Activated CD8-positive, alpha-beta memory T cell treated with anti-CD3 and anti-CD28 coated beads, Interleukin-2, amount 50 U/mL, for 48 hours (primary cell): ENCODE measurements at regions not wholly inside any gene's neighbourhood (a gene's known extent, or its start where the extent isn't known, plus 50 kb on each side); places are given as distances from the start of the nearest gene placed in this dataset.

Source experiments
- DNase-seq: peaks from one replicate; pipeline ENCODE4 v3.0.0-alpha.2; 2020

- DNase-seq: no peak
Observed at GRCh38 chr10:10786109-10787090, 231.3 kb upstream of the CELF2 start.

GRCh38 chr10:10787586-10787985, 230.1 kb upstream of the CELF2 start:
- DNase-seq: no peak

GRCh38 chr10:10788761-10789160, 228.9 kb upstream of the CELF2 start:
- DNase-seq: no peak

DNA sequence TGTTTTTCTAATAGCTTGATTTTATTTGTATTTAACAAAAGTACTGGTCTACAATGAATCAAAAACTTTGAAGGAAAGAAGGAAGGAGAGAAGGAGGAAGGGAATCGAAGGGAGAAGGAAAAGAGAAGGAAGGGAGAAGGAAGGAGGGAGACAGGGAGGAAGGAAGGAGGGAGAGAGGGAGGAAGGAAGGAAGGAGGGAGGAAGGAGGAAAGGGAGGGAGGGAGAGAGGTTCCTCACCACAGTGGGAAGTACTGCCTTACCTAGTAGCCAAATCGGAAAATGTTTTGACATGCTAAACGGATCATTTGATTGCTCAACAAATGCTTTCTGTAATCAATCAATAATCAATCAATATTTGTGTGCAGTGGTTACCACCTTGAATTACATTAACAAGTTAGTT, 225.8 kb upstream of the CELF2 start:
- DNase-seq: no peak

DNA sequence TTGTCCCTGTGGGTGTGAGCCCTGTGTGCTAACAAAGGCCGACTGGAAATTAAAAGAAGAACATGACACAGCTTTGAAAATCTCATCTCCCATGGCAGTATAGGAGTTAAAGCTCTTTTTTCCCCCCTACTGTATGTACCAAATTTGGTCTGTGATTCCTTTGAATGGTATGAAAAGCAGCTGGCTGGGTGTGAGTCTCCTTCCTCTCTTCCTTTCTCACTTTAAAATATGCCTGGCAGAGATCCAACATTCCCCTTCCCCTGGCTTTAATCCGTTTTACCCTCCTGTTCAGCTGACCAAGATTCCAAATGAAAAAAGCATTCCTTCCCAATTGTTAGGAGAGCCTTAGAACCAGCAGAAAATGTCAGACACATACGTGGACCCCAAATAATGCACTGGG, 225.0 kb upstream of the CELF2 start:
- DNase-seq: no peak

- no peak for DNase-seq
Observed at GRCh38 chr10:10794046-10794445, 223.6 kb upstream of the CELF2 start.

DNA sequence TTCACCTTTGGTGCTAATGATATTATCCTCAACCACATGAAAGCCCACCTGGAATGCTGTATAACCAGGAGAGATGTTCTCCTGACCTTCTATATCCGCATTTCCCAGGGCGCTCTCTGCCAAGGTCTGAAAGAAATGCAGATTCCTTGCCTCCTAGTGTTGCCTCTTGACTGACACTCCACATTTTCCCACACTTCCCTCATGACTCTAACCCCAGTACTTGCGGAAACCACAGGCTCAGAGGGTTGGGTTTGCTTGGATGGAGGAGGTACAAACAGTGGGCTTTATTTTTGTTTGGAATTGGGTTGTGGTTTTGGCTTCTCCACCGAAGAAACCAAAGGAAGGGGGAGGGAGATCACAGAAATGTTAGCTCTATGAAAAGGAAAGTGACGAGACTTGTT, 222.9 kb upstream of the CELF2 start:
- DNase-seq: no peak

DNA sequence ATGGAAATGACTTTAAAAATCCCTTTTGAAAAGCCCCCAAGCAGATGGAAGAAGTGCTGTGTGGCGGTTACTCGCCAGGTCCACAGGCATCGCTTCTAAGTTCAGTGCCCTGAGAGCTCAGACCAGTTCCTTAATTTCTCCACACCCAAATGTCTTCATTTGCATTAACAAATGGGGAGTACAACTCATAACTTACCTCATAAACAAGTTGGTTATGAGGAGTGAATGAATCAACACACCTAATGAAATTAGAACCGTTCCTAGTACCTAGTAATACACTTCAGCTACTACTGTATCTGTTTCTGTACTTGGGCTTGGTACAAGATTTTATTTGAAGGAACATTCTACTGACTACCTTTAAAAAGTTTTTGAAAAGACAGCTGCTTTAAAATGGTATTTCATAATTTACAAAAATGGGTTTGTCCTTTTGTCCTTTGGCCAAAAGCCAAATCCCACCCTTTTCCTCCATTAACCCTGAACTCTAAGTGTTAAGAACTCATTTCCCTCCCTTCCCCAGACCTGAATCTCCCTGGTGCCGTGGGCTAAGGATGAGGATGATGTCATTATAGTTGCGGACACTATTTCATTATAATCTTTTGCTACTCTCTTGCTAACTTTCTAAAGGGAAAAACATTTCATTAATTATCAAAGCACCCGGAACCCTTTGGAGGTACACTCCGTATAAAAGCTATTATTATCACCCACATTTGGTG, 221.5 kb upstream of the CELF2 start:
- DNase-seq: no peak

DNA sequence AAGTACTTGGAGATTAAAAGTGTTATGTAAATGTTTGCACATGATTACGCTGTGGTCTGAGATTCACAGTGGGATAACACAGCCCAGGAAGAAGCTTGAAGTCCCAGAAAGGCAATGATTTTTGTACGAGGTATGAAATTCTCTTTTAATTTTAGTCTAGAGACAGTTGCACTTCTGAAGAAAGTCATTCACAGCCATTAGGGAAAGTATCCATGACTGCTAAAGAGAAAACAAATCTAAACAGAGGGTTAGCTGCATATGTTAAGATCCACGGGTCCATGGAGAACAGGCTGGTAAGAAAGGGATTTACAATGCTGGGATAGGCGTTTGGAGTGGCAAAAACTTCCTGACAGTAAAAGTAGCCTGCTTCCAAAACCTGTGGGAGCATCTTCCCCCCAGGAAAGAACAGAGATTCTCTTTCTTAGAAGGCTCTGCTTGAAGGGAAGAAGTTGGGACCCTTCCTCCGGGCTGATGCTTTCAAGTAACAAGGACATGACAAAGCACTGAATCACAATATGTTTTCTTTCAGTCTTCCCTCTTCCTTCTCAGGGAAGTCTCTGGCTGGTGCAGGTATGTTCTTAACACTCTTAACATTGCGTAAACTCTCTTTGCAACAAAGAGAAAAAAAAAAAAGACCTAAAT, 220.8 kb upstream of the CELF2 start:
- DNase-seq: no peak

DNA sequence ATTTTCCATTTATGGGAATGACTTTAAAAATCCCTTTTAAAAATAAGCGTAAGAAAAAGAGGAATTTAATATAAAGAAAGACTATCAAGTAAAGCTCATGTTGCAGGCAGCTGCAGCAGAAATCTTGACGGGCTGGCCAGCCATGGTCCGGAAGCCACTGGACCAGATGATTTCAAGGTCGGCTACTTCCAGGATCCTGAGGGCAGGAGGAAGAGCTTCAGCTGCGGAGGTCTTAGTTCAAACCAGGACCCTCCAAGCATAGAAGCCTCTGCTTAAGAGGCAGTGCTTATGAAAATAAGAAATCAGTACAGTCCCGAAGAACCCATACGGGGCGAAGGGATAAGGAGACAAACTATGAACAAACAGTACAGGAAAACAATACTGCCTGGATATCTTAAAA, 220.2 kb upstream of the CELF2 start:
- DNase-seq: no peak

GRCh38 chr10:10798102-10798863, 219.4 kb upstream of the CELF2 start:
- DNase-seq: no peak

DNA sequence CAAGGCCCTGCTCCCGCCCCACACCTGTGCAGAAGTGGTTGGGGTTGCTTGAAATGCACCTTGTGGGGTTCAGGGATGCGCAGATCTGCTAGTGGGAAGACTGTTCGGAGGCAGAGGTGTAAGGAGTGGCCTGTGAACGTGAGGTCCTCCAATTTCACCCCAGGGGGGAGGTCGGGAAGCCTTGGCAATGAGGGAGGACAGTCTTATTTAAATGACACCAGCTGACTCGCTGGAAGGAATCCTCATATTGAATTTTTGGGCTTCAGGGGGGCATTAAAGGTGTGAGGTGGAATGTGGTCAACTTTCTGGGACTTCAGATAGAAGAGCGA, 218.8 kb upstream of the CELF2 start:
- DNase-seq: no peak

GRCh38 chr10:10800961-10801360, 216.7 kb upstream of the CELF2 start:
- no peak for DNase-seq

DNA sequence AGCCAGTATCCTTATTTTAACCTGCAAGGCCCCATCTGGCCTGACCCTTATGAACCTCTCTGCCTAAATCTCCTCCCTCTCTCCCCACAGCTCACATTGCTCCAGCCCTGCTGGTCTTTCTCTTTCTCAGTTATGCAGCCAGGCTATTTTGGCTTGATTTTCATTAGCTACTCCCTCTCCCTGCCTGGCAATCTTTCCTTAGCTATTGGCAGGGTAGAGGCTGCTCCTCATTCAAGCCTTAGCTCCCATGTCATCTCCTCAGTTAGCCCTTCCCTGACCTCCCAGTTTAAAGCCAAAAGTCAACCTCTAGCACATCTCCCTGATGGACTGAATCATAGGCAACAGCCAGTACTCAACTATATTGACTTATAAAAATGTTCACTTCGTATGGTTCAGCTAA, 214.4 kb upstream of the CELF2 start:
- no peak for DNase-seq

GRCh38 chr10:10804061-10804460, 213.6 kb upstream of the CELF2 start:
- no peak for DNase-seq

- no peak for DNase-seq
Observed at GRCh38 chr10:10804998-10805740, 212.5 kb upstream of the CELF2 start.

DNA sequence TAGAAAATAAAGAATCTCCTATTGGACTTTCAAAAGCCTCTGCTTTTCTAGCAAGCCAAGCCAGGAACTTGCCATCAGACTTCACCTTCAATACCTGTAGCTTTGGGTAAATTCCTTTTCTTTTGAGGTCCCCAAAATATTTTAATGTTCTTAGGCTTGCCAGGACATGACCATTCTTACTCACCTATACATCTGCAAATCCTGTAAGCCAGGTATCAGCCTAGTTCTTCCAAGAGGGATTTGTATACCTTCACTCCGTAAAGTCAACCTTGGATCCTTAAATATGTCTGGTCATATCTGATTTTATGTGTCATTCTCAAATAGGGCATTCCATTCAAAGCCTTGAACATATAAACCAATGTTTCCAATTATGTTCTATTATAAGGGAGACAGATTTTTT, 210.6 kb upstream of the CELF2 start:
- no peak for DNase-seq

- DNase-seq: no peak
Observed at GRCh38 chr10:10811562-10811961, 206.1 kb upstream of the CELF2 start.

DNA sequence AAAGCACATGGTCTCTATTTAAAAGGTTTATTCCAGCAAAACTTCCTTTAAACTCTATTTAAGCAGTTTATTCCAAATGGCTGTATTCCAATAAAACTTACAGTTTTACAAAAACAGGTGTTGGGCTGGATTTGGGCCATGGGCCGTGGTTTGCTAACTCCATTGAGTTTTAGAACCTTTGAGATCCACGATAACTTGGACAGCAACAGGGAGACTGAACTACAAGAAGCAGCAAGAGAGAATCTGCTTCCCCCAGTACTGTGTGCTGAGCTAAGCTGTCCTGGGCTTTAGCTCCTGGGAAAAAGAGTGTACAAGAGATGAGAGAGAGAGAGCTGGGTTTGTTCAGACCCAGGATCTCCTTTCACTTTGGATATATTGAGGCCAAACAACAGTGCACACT, 204.0 kb upstream of the CELF2 start:
- no peak for DNase-seq

DNA sequence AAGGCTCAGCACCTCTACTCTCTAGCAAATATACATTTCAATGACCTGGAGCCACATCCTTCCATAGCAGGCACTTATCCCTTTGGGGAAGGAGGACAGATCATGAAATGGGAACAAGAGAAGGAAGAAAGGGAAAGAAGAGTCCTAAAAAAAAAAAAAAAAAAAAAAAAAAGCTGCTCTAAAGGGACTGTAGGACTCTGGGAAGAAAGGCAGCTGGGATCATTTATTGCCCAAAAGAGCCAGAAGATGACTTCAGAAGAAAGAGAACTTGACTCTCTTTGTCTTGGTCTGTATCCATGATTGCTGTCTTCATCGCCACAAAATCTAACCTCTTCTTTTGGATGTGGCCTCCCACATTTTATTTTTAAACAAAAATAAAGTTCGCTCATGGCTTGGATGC, 203.6 kb upstream of the CELF2 start:
- no peak for DNase-seq

- DNase-seq: no peak
Observed at GRCh38 chr10:10816447-10816846, 201.2 kb upstream of the CELF2 start.

- no peak for DNase-seq
Observed at GRCh38 chr10:10817609-10818008, 200.1 kb upstream of the CELF2 start.
